ENCODE measurements at regions not wholly inside any gene's neighbourhood (a gene's known extent, or its start where the extent isn't known, plus 50 kb on each side); places are given as distances from the start of the nearest gene placed in this dataset.

GRCh38 chr11:81915045-81915444 is 818.6 kb downstream of the FAM181B start:
- TF ChIP-seq CTCF (IDR thresholded peaks at IDR 0.05; ENCODE audit: extremely low read depth in 1 of 2, insufficient read depth in 1 of 2, low read depth in 1 of 2, low read length in 2 of 2) (no peak), POLR2A (IDR thresholded peaks at IDR 0.05; ENCODE audit: low read depth, low read length) (no peak), EZH2 (IDR thresholded peaks at IDR 0.05; ENCODE audit: borderline replicate concordance, low read depth, low read length, severe bottlenecking) (no peak), POLR2AphosphoS5 (IDR thresholded peaks at IDR 0.05; ENCODE audit: insufficient read depth, low read depth, low read length) (no peak), MAX (IDR thresholded peaks at IDR 0.05; ENCODE audit: insufficient read depth, insufficient read length) (no peak), FOS (IDR thresholded peaks at IDR 0.05; ENCODE audit: borderline replicate concordance, insufficient read depth, low read length) (no peak), GATA2 (IDR thresholded peaks at IDR 0.05; ENCODE audit: insufficient read depth, insufficient read length, low read depth, low read length) (no peak), MYC (IDR thresholded peaks at IDR 0.05; ENCODE audit: low read depth, low read length) (no peak)
